IMR-90 (cell line): ENCODE measurements at regions not wholly inside any gene's neighbourhood (a gene's known extent, or its start where the extent isn't known, plus 50 kb on each side); places are given as distances from the start of the nearest gene placed in this dataset.

Experiments used
- ATAC-seq: fragments of 200-7000 bp; cut with Tn5 transposase; 2 replicates; pipeline ENCODE4 v1.9.1; 2020; ENCODE audit warnings: low read depth, mild to moderate bottlenecking, moderate library complexity
- BruUV-seq: library from RNA; stranded (reverse); fragments of 400-500 nt; replicated peaks from 2 replicates; lab custom pipeline; 2021; lab: Mats Ljungman, UMichigan
- CTCF ChIA-PET: fragments of 300-600 bp; formaldehyde crosslinking; extraction: SDS; loops from one replicate; lab custom pipeline; 2021; ENCODE audit warnings: antibody characterized with exemption; lab: Yijun Ruan, JAX
- POLR2A ChIA-PET: fragments of 300-600 bp; sonication (Branson Sonifier 250); formaldehyde crosslinking; loops from one replicate; lab custom pipeline; 2022; ENCODE audit warnings: antibody characterized with exemption; ENCODE audit not compliant: unreplicated experiment; lab: Charles Lee
- DNase-seq: peaks from one replicate; pipeline ENCODE4 v3.0.0; 2013
- H2AFZ ChIP-seq: replicated peaks from 2 replicates; pipeline ENCODE3; 2013; ENCODE audit warnings: low read length, mild to moderate bottlenecking; ENCODE audit not compliant: poor library complexity
- H2AK5ac ChIP-seq: 2 replicates; pipeline ENCODE4 v1.6.1; 2013; ENCODE audit warnings: low read depth, low read length, inconsistent platforms
- H2AK9ac ChIP-seq: replicated peaks from 2 replicates; pipeline ENCODE3; 2013; ENCODE audit warnings: mild to moderate bottlenecking, low read depth, low read length, moderate library complexity; ENCODE audit not compliant: poor library complexity
- H2BK120ac ChIP-seq: 2 replicates; pipeline ENCODE4 v1.6.1; 2013; ENCODE audit warnings: low read depth, low read length, inconsistent platforms
- H2BK15ac ChIP-seq: 3 replicates; pipeline ENCODE4 v1.6.1; 2013; ENCODE audit warnings: low read depth, low read length, inconsistent platforms
- H2BK20ac ChIP-seq: 2 replicates; pipeline ENCODE4 v1.6.1; 2013; ENCODE audit warnings: low read depth, mild to moderate bottlenecking, inconsistent platforms, low read length, moderate library complexity
- H2BK5ac ChIP-seq: 2 replicates; pipeline ENCODE4 v1.6.1; 2013; ENCODE audit warnings: mild to moderate bottlenecking, low read depth, low read length, inconsistent platforms; ENCODE audit not compliant: poor library complexity, severe bottlenecking
- H3K14ac ChIP-seq: replicated peaks from 2 replicates; pipeline ENCODE4 v1.6.1; 2013; ENCODE audit warnings: low read depth, low read length, inconsistent platforms
- H3K18ac ChIP-seq: 2 replicates; pipeline ENCODE4 v1.6.1; 2013; ENCODE audit warnings: low read depth, low read length, control low read depth
- H3K23ac ChIP-seq: 2 replicates; pipeline ENCODE4 v1.6.1; 2013; ENCODE audit warnings: low read depth, low read length, inconsistent platforms
- H3K27ac ChIP-seq: 2 replicates; pipeline ENCODE4 v1.5.1; 2013; ENCODE audit warnings: mild to moderate bottlenecking, control low read depth, low read length; ENCODE audit not compliant: insufficient read depth
- H3K27me3 ChIP-seq: 2 replicates; pipeline ENCODE4 v1.6.1; 2013; ENCODE audit warnings: low read length; ENCODE audit not compliant: control insufficient read depth, insufficient read depth
- H3K36me3 ChIP-seq: 2 replicates; pipeline ENCODE4 v1.6.1; 2013; ENCODE audit warnings: low read length, mixed read lengths; ENCODE audit not compliant: control insufficient read depth, insufficient read depth
- H3K4ac ChIP-seq: 2 replicates; pipeline ENCODE4 v1.6.1; 2013; ENCODE audit warnings: low read depth, low read length, inconsistent platforms
- H3K4me1 ChIP-seq: 2 replicates; pipeline ENCODE4 v1.6.1; 2013; ENCODE audit warnings: low read length, mixed read lengths; ENCODE audit not compliant: control insufficient read depth, insufficient read depth
- H3K4me2 ChIP-seq: 2 replicates; pipeline ENCODE4 v1.6.1; 2013; ENCODE audit warnings: low read depth, mild to moderate bottlenecking, control low read depth, low read length, moderate library complexity
- H3K4me3 ChIP-seq: 2 replicates; pipeline ENCODE4 v1.5.1; 2013; ENCODE audit warnings: low read depth, mild to moderate bottlenecking, control low read depth, low read length, moderate library complexity; ENCODE audit not compliant: insufficient read depth
- H3K56ac ChIP-seq: 2 replicates; pipeline ENCODE4 v1.6.1; 2013; ENCODE audit warnings: low read length, inconsistent platforms; ENCODE audit not compliant: insufficient read depth; ENCODE audit errors: extremely low read depth
- H3K79me1 ChIP-seq, 2 experiments: 2 replicates each; pipeline ENCODE4 v1.6.1; 2013; ENCODE audit warnings: low read length in 2 of 2, inconsistent platforms in 1 of 2, low read depth in 1 of 2
- H3K9ac ChIP-seq: 2 replicates; pipeline ENCODE4 v1.6.1; 2013; ENCODE audit warnings: low read depth, low read length, control low read depth
- H3K9me1 ChIP-seq: 2 replicates; pipeline ENCODE4 v1.6.1; 2013; ENCODE audit warnings: low read length, inconsistent platforms; ENCODE audit not compliant: insufficient read depth
- H3K9me3 ChIP-seq: 2 replicates; pipeline ENCODE4 v1.6.1; 2013; ENCODE audit warnings: low read length; ENCODE audit not compliant: control insufficient read depth, insufficient read depth
- H4K20me1 ChIP-seq: 2 replicates; pipeline ENCODE4 v1.6.1; 2013; ENCODE audit warnings: low read length, inconsistent platforms; ENCODE audit not compliant: insufficient read depth
- H4K5ac ChIP-seq: 2 replicates; pipeline ENCODE4 v1.6.1; 2013; ENCODE audit warnings: mild to moderate bottlenecking, low read depth, low read length, control low read depth
- H4K8ac ChIP-seq, 2 experiments: 2 replicates each; pipeline ENCODE4 v1.6.1; 2013; ENCODE audit warnings: low read depth in 2 of 2, low read length in 2 of 2, control low read depth in 1 of 2, inconsistent platforms in 1 of 2
- H4K91ac ChIP-seq: 2 replicates; pipeline ENCODE4 v1.6.1; 2013; ENCODE audit warnings: low read depth, low read length, inconsistent platforms; ENCODE audit not compliant: insufficient read depth
- CEBPB ChIP-seq: IDR thresholded peaks from 2 replicates; pipeline ENCODE4 v1.6.1; 2012; ENCODE audit warnings: low read depth, low read length, improper control_type of control experiment
- CHD1 ChIP-seq: IDR thresholded peaks from 2 replicates; pipeline ENCODE4 v1.6.1; 2012; ENCODE audit warnings: low read depth, low read length, improper control_type of control experiment
- FOS ChIP-seq: fragments of 150-350 bp; IDR thresholded peaks from 2 replicates; pipeline ENCODE4 v1.6.1; 2016; ENCODE audit warnings: low read depth, low read length
- RCOR1 ChIP-seq: IDR thresholded peaks from 2 replicates; pipeline ENCODE4 v1.6.1; 2012; ENCODE audit warnings: mild to moderate bottlenecking, low read length, improper control_type of control experiment; ENCODE audit not compliant: insufficient replicate concordance
- RFX5 ChIP-seq: IDR thresholded peaks from 2 replicates; pipeline ENCODE4 v1.8.0; 2012; ENCODE audit warnings: low read depth, mild to moderate bottlenecking, low read length, moderate library complexity
- SMC3 ChIP-seq: fragments of 150-350 bp; IDR thresholded peaks from 2 replicates; pipeline ENCODE4 v1.6.1; 2016; ENCODE audit warnings: low read depth, mild to moderate bottlenecking, antibody characterized with exemption, low read length, moderate library complexity
- WGBS, 2 experiments: methylation state at CpG; one replicate each; pipeline versions ENCODE4 v1.1.5 to v1.1.7; 2013; ENCODE audit warnings: missing lambda C conversion rate in 2 of 2; ENCODE audit not compliant: insufficient read length in 1 of 2; ENCODE audit errors: extremely low coverage in 2 of 2; 5-methylcytosine and 5-hydroxymethylcytosine counted together
- dilution Hi-C: fragments of 300-500 bp; cut with HindIII; formaldehyde crosslinking; loops from one replicate; pipeline ENCODE4 v1.14.3; 2018; ENCODE audit warnings: low sequenced_read_pairs; ENCODE audit not compliant: unreplicated experiment
- in situ Hi-C: fragments of 300-500 bp; cut with MboI; formaldehyde crosslinking; loops from 3 replicates; pipeline ENCODE4 v1.14.3; 2019; ENCODE audit warnings: low sequenced_read_pairs, inconsistent platforms, mixed read lengths
- intact Hi-C: fragments of 100-400 bp; cut with micrococcal nuclease; formaldehyde crosslinking; loops from 2 replicates; pipeline ENCODE4 v1.10.0; 2022
- TF ChIP-seq, protein P1 (sequence below): conservative IDR thresholded peaks from 2 replicates; pipeline ENCODE4 v1.5.1; 2012; ENCODE audit warnings: mild to moderate bottlenecking, low read depth, low read length, improper control_type of control experiment

DNA sequence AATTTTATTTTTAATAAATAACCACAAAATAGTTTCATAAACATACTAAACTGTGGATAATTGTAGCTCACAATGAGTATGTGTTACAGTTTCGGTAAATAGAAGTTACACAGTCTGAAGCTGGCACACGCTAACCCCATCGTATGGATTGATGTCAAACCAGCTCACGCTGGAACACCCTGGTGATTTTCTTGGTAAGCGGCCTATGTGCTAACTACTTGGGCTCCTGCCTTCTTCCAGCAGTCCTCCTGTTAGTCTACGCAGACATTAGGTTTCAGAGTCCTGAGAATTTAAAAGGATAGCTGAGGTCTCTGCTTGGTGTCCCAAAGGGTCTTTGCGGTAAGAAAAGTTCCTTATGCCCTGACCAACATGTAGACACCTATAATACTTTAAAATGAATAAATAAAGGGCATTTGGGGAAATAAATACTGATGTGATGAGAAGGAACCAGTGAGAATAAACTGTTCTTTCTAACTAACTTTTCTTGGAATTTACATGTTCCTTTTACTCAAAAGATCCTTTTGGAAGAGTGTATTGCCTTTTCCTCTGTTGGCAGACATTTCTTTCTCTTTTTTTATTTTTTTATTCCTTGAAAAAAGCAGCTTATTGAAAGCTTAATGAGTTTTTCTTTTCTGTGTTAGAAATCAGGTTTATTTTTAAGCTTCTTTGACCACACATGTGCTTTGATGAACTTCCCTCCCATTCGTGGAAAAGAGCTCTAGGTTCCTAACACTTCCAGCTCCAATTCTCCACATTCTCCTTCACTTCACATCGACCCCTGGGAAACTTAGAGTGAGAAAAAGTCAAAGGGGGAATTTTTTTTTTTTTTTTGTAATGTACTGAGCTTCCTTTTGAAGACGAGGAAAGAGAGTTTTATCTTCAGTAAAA lies 322.2 kb downstream of the IRS1 start:
- H2BK20ac ChIP-seq, result peak overlapping the region; percentile 100
- H4K5ac ChIP-seq, result peak overlapping the region; percentile 96
- in situ Hi-C loops (no loop called here), dilution Hi-C loops (no loop called here), intact Hi-C loops (loop anchor here (1.0 to 10.0 kb wide), 8 partner anchors 31 to 803 kb away; no protein-coding TSS in a partner anchor)
- H2AFZ ChIP-seq, result peak overlapping the region; percentile 82
- H3K4me3 ChIP-seq, result no peak overlapping the region
- peak overlapping the region; percentile 23; the same call in 1 of the 2 replicates for H3K4me2 ChIP-seq
- H4K20me1 ChIP-seq, result no peaks in the 10 kb centered on the region
- no peak for TF ChIP-seq RCOR1
- no peak for TF ChIP-seq FOS
- TF ChIP-seq CEBPB, result no peak
- no peak for TF ChIP-seq CHD1
- TF ChIP-seq RFX5, result no peak
- no peak for TF ChIP-seq SMC3
- TF ChIP-seq, protein P1, sequence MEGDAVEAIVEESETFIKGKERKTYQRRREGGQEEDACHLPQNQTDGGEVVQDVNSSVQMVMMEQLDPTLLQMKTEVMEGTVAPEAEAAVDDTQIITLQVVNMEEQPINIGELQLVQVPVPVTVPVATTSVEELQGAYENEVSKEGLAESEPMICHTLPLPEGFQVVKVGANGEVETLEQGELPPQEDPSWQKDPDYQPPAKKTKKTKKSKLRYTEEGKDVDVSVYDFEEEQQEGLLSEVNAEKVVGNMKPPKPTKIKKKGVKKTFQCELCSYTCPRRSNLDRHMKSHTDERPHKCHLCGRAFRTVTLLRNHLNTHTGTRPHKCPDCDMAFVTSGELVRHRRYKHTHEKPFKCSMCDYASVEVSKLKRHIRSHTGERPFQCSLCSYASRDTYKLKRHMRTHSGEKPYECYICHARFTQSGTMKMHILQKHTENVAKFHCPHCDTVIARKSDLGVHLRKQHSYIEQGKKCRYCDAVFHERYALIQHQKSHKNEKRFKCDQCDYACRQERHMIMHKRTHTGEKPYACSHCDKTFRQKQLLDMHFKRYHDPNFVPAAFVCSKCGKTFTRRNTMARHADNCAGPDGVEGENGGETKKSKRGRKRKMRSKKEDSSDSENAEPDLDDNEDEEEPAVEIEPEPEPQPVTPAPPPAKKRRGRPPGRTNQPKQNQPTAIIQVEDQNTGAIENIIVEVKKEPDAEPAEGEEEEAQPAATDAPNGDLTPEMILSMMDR, result no peak
- no peaks in the 10 kb centered on the region for H3K36me3 ChIP-seq
- peak overlapping the region; percentile 100 for H4K91ac ChIP-seq
- peak overlapping the region; percentile 98 for H2AK5ac ChIP-seq
- 0% methylated on average over 1 of the region's 10 CpGs; no CpG with 5 or more reads in 1 of the 2 experiments for WGBS, 2 experiments
- H3K18ac ChIP-seq, result peak overlapping the region; percentile 96
- peak overlapping the region; percentile 97 for H2BK15ac ChIP-seq
- H2BK5ac ChIP-seq, result peak overlapping the region; percentile 97
- peak overlapping the region; percentile 84 for H2AK9ac ChIP-seq
- peak overlapping the region; percentile 100 for H3K56ac ChIP-seq
- ChIA-PET POLR2A (interaction anchor here (0.5 to 1.0 kb wide), 7 partner anchors 25 to 352 kb away, joined by 3 to 10 read pairs (median 4); no protein-coding TSS in a partner anchor), CTCF (interaction anchor here (0.6 to 1.1 kb wide), 5 partner anchors 100 to 588 kb away, joined by 3 to 8 read pairs (median 4); no protein-coding TSS in a partner anchor)
- H3K79me1 ChIP-seq, result peaks cover 0 to 23% of the 10 kb centered on the region in 2 experiments; a peak in 2 of 4 replicates
- peak overlapping the region; percentile 100 for H3K4ac ChIP-seq
- peak overlapping the region; percentile 100 for H2BK120ac ChIP-seq
- H4K8ac ChIP-seq, result peak overlapping the region; percentile 99
- no peak for ATAC-seq
- peaks cover 13% of the 10 kb centered on the region for H3K9me1 ChIP-seq
- H3K4me1 ChIP-seq, result peaks cover 27% of the 10 kb centered on the region
- no TSS peak for BruUV-seq
- H3K27me3 ChIP-seq, result no peaks in the 10 kb centered on the region
- peak overlapping the region; percentile 100 for H3K14ac ChIP-seq
- peak; percentile 22 for DNase-seq
- H3K9ac ChIP-seq, result peak overlapping the region; percentile 71
- no peaks in the 10 kb centered on the region for H3K9me3 ChIP-seq
- peak overlapping the region; percentile 100 for H3K23ac ChIP-seq
- H3K27ac ChIP-seq, result peak overlapping the region; percentile 97
